NCI-H2227 (cell line): ENCODE measurements at regions not wholly inside any gene's neighbourhood (a gene's known extent, or its start where the extent isn't known, plus 50 kb on each side); places are given as distances from the start of the nearest gene placed in this dataset.
"Not testable (repeated sequence)": the region's sequence is repeated elsewhere in the genome, so short reads cannot be mapped to it uniquely, and the experiment has no call there.

Source experiments
- DNase-seq: peaks from one replicate; lab custom pipeline; 2025; ENCODE audit not compliant: unreplicated experiment; lab: John Stamatoyannopoulos, UW

GRCh38 chr2:6184532-6185292 is 492.5 kb downstream of the SOX11 start:
- peak; percentile 16 for DNase-seq

- peak; percentile 23 for DNase-seq
Measured at GRCh38 chr2:6186332-6187151, 494.4 kb downstream of the SOX11 start.

- DNase-seq, result no peak
Measured at GRCh38 chr2:6196449-6196848, 504.3 kb downstream of the SOX11 start.

GRCh38 chr2:6198370-6198919 is 506.3 kb downstream of the SOX11 start:
- not testable (repeated sequence) for DNase-seq

GRCh38 chr2:6202756-6203155 is 510.6 kb downstream of the SOX11 start:
- no peak for DNase-seq

- no peak for DNase-seq
Measured at GRCh38 chr2:6203291-6203959, 511.2 kb downstream of the SOX11 start.

- DNase-seq, result no peak
Measured at GRCh38 chr2:6206882-6207281, 514.7 kb downstream of the SOX11 start.

GRCh38 chr2:6211236-6211635 is 519.1 kb downstream of the SOX11 start:
- DNase-seq, result no peak

- DNase-seq, result no peak
Measured at GRCh38 chr2:6212491-6212890, 520.3 kb downstream of the SOX11 start.

GRCh38 chr2:6213056-6213780 is 521.0 kb downstream of the SOX11 start:
- DNase-seq, result no peak

GRCh38 chr2:6214471-6214870 is 522.3 kb downstream of the SOX11 start:
- DNase-seq, result no peak

GRCh38 chr2:6215053-6215452 is 522.9 kb downstream of the SOX11 start:
- DNase-seq, result no peak

- DNase-seq, result no peak
Measured at GRCh38 chr2:6216234-6216633, 524.0 kb downstream of the SOX11 start.

- no peak for DNase-seq
Measured at GRCh38 chr2:6218926-6219325, 526.7 kb downstream of the SOX11 start.

- DNase-seq, result no peak
Measured at GRCh38 chr2:6219906-6220305, 527.7 kb downstream of the SOX11 start.

- no peak for DNase-seq
Measured at GRCh38 chr2:6222296-6222695, 530.1 kb downstream of the SOX11 start.

GRCh38 chr2:6224267-6224666 is 532.1 kb downstream of the SOX11 start:
- DNase-seq, result no peak

- DNase-seq, result no peak
Measured at GRCh38 chr2:6228251-6228650, 536.1 kb downstream of the SOX11 start.

GRCh38 chr2:6231166-6231565 is 539.0 kb downstream of the SOX11 start:
- DNase-seq, result no peak

- no peak for DNase-seq
Measured at GRCh38 chr2:6233993-6234392, 541.8 kb downstream of the SOX11 start.

GRCh38 chr2:6234702-6235101 is 542.5 kb downstream of the SOX11 start:
- no peak for DNase-seq
